CMK (cell line): ENCODE measurements at regions not wholly inside any gene's neighbourhood (a gene's known extent, or its start where the extent isn't known, plus 50 kb on each side); places are given as distances from the start of the nearest gene placed in this dataset.

Experiments used
- DNase-seq: peaks from one replicate; pipeline ENCODE4 v3.0.0-alpha.2; 2010; ENCODE audit warnings: low read depth

- no peak for DNase-seq
Measured at GRCh38 chr1:94325377-94326302, 88.3 kb upstream of the ARHGAP29 start.

GRCh38 chr1:94324178-94324544, 86.8 kb upstream of the ARHGAP29 start:
- DNase-seq = no peak

GRCh38 chr1:94323311-94324177, 86.2 kb upstream of the ARHGAP29 start:
- no peak for DNase-seq

- DNase-seq = no peak
Measured at GRCh38 chr1:94322696-94323095, 85.3 kb upstream of the ARHGAP29 start.

GRCh38 chr1:94321662-94322061, 84.3 kb upstream of the ARHGAP29 start:
- DNase-seq = no peak

GRCh38 chr1:94319319-94320102, 82.1 kb upstream of the ARHGAP29 start:
- no peak for DNase-seq

- DNase-seq = no peak
Measured at GRCh38 chr1:94318505-94319030, 81.2 kb upstream of the ARHGAP29 start.

GRCh38 chr1:94317790-94318188, 80.4 kb upstream of the ARHGAP29 start:
- DNase-seq = no peak

GRCh38 chr1:94316836-94317789, 79.7 kb upstream of the ARHGAP29 start:
- DNase-seq = no peak

- no peak for DNase-seq
Measured at GRCh38 chr1:94316183-94316582, 78.8 kb upstream of the ARHGAP29 start.

- no peak for DNase-seq
Measured at GRCh38 chr1:94315552-94316116, 78.2 kb upstream of the ARHGAP29 start.

GRCh38 chr1:94314222-94314858, 77.0 kb upstream of the ARHGAP29 start:
- DNase-seq = no peak

- DNase-seq = no peak
Measured at GRCh38 chr1:94310570-94311270, 73.3 kb upstream of the ARHGAP29 start.

- no peak for DNase-seq
Measured at GRCh38 chr1:94309829-94310569, 72.6 kb upstream of the ARHGAP29 start.

- no peak for DNase-seq
Measured at GRCh38 chr1:94309216-94309615, 71.8 kb upstream of the ARHGAP29 start.

- DNase-seq = no peak
Measured at GRCh38 chr1:94306521-94306920, 69.1 kb upstream of the ARHGAP29 start.

GRCh38 chr1:94305704-94306103, 68.3 kb upstream of the ARHGAP29 start:
- no peak for DNase-seq

- no peak for DNase-seq
Measured at GRCh38 chr1:94304553-94304952, 67.2 kb upstream of the ARHGAP29 start.

- DNase-seq = peak; percentile 66
Measured at GRCh38 chr1:94303005-94303404, 65.6 kb upstream of the ARHGAP29 start.
